HG03139 (cell line): ENCODE measurements at regions not wholly inside any gene's neighbourhood (a gene's known extent, or its start where the extent isn't known, plus 50 kb on each side); places are given as distances from the start of the nearest gene placed in this dataset.
A peak's percentile ranks its signal among the peaks of the same experiment; 100 is the strongest.

Experiments used
- ATAC-seq: cut with Tn5 transposase; IDR thresholded peaks from one replicate; pipeline ENCODE4 v1.9.1; 2021; ENCODE audit not compliant: unreplicated experiment

- no peak for ATAC-seq
Measured at GRCh38 chrY:12981074-12981473, 76.4 kb downstream of the DDX3Y start.

GRCh38 chrY:12982249-12982829 is 77.7 kb downstream of the DDX3Y start:
- ATAC-seq, result no peak

GRCh38 chrY:12984637-12985344 is 80.1 kb downstream of the DDX3Y start:
- no peak for ATAC-seq

- ATAC-seq, result no peak
Measured at GRCh38 chrY:13017493-13017892, 112.8 kb downstream of the DDX3Y start.

- no peak for ATAC-seq
Measured at GRCh38 chrY:13019486-13019885, 114.8 kb downstream of the DDX3Y start.

- no peak for ATAC-seq
Measured at GRCh38 chrY:13020839-13021238, 116.2 kb downstream of the DDX3Y start.

- ATAC-seq, result no peak
Measured at GRCh38 chrY:13023607-13024006, 118.9 kb downstream of the DDX3Y start.

GRCh38 chrY:13024447-13024846 is 119.8 kb downstream of the DDX3Y start:
- no peak for ATAC-seq

- no peak for ATAC-seq
Measured at GRCh38 chrY:13026906-13027305, 122.2 kb downstream of the DDX3Y start.

GRCh38 chrY:13040232-13040631 is 135.6 kb downstream of the DDX3Y start:
- ATAC-seq, result no peak

- ATAC-seq, result no peak
Measured at GRCh38 chrY:13053501-13053900, 148.8 kb downstream of the DDX3Y start.

- no peak for ATAC-seq
Measured at GRCh38 chrY:13066372-13066771, 161.7 kb downstream of the DDX3Y start.

- no peak for ATAC-seq
Measured at GRCh38 chrY:13068696-13069095, 164.0 kb downstream of the DDX3Y start.

GRCh38 chrY:13069111-13069510 is 164.4 kb downstream of the DDX3Y start:
- ATAC-seq, result no peak

- no peak for ATAC-seq
Measured at GRCh38 chrY:13082748-13083147, 178.1 kb downstream of the DDX3Y start.

- no peak for ATAC-seq
Measured at GRCh38 chrY:13091575-13091974, 186.9 kb downstream of the DDX3Y start.

- ATAC-seq, result no peak
Measured at GRCh38 chrY:13092986-13093385, 188.3 kb downstream of the DDX3Y start.

- ATAC-seq, result no peak
Measured at GRCh38 chrY:13093461-13093860, 188.8 kb downstream of the DDX3Y start.

GRCh38 chrY:13094411-13094810 is 189.7 kb downstream of the DDX3Y start:
- ATAC-seq, result no peak

GRCh38 chrY:13094904-13095600 is 190.4 kb downstream of the DDX3Y start:
- no peak for ATAC-seq

- peak; percentile 70 for ATAC-seq
Measured at GRCh38 chrY:13126881-13127456, 222.3 kb downstream of the DDX3Y start.

- ATAC-seq, result peak; percentile 69
Measured at GRCh38 chrY:13127476-13127875, 222.8 kb downstream of the DDX3Y start.
